ENCODE measurements at regions not wholly inside any gene's neighbourhood (a gene's known extent, or its start where the extent isn't known, plus 50 kb on each side); places are given as distances from the start of the nearest gene placed in this dataset.

GRCh38 chr11:15586741-15587473 lies 472.2 kb downstream of the INSC start:
- no peak for DNase-seq

GRCh38 chr11:15589070-15589626 lies 474.4 kb downstream of the INSC start:
- DNase-seq = no peak

GRCh38 chr11:15590132-15590531 lies 475.4 kb downstream of the INSC start:
- no peak for DNase-seq

DNA sequence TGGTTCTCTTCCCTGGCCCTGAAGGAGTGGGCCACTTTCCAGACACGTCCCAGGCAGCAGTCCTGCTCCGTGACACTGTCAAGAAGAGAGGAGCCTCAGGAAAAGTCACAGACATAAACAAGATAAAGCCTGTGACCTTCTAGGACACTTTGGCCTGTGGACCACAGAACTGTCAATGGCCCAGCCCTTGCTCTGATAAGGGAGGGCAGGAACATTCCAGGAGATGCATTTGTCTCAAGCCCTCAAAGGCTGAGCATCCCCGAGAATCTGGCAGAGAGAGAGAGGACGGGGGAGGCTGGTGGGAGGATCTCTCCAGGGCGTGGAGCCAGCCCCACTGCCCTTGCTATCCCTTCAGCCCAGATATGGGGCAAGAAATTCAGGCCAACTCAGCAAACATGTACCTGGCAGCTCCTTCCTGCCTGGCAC lies 476.4 kb downstream of the INSC start:
- DNase-seq = no peak

GRCh38 chr11:15594607-15595006 lies 479.9 kb downstream of the INSC start:
- DNase-seq = no peak

DNA sequence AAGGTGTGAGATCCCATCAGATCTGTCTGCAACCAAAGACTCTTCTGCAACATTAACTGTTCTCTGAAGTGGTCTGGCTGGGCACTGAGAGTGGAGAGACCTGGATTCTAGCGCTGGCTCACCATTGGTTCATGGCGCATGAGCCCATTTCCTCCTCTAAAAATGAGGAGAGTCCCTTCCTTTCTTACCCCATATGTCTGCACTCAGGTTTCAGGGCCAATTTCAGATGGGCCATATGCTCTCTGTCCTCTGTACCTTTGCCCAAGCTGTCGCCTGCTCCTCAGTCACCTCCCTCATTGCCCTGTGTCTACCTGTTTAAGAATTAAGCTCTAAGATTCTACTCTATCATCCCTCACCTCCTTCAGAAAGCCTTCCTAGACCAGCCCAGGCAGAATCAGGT lies 484.7 kb downstream of the INSC start:
- DNase-seq = no peak

GRCh38 chr11:15602047-15602446 lies 487.3 kb downstream of the INSC start:
- DNase-seq = no peak

GRCh38 chr11:15602785-15603567 lies 488.3 kb downstream of the INSC start:
- DNase-seq = no peak

DNA sequence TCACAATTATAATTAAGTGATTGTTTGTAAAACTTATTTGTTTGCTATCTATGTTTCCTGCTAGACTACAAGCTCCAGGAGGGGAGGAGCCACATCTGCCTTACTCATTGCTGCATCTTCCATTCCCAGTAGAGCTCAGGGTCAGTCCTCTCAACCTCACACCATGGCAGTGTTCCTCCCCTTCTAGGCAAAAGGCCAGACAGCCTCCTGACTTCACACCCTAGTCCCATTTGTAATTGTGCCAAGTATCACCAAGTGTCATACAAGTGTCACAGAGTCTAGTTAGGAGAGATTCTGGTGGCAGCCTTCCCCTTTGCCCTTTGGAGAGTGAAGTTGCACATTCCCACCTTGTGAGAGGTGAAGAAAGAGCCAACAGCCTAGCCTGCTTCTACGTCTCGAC lies 490.4 kb downstream of the INSC start:
- no peak for DNase-seq

DNA sequence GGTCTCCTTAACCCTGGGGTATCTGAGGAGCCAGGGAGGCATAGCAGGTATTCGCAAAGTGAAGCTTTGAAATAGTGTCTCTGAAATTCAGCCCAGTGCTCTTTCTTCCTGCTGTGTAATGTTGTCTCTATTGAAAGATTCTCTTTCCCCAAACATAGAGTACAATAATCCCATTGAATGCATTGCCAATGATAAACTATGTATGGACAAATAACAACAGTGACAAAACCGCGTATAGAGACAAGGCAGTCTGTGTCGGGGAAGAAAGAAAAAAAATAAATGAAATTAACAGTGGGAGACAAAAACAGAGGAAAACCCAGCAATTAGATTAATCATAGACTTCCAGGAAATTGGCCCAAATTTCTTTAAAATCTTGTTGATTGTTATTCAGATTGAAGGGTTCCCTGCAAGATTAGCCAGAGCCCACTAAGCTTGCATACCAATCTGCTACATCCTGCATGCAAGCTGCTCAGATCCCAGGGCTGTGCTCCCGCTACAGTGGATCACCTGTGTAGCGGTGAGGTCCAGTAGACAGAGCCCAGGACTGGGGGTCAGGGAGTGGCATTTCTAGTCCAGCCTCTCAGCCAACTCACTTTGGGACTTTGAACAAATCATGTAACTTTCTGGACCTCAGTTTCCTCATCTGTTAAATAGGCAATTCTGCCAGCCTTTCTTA lies 492.8 kb downstream of the INSC start:
- DNase-seq = no peak

GRCh38 chr11:15609445-15609844 lies 494.7 kb downstream of the INSC start:
- no peak for DNase-seq

- DNase-seq = no peak
These were observed 496.2 kb downstream of the INSC start for GRCh38 chr11:15610881-15611280.

DNA sequence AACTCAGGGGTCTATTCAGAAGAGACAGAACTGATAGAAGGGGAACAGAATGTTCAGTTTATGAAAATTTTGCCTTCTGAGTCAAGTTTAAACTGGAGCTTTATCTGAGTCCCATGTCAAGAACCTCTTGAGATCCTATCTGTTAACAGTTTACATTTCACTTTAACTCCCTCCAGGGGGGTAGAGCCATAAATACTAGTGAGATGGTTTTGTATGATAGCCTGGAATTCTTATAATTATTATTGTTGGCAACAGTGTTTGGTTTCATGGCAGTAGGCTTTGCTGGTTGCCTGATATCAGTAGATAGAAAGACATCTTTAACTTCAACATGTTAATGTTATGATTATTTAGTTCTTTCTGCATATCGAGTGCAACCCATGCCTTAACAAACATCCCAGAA lies 498.5 kb downstream of the INSC start:
- DNase-seq = no peak

DNA sequence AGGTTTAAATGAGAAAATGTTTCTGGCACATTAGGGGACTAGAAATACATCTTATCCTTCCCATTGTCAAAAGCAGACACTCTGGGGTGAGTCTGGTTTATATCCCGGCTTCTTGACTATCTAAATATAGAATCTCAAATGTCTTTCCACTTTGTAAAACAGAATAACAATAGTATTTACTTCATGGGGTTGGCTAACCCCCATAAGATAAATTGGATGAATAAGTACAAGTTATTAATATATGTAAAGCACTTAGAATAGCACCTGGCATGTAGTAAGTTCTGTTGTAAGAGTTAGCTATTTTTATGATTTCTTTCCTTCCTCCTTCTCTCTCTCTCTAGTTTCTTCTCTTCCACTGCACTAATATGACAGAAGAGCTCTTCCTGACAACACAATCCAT lies 499.1 kb downstream of the INSC start:
- DNase-seq = no peak

DNA sequence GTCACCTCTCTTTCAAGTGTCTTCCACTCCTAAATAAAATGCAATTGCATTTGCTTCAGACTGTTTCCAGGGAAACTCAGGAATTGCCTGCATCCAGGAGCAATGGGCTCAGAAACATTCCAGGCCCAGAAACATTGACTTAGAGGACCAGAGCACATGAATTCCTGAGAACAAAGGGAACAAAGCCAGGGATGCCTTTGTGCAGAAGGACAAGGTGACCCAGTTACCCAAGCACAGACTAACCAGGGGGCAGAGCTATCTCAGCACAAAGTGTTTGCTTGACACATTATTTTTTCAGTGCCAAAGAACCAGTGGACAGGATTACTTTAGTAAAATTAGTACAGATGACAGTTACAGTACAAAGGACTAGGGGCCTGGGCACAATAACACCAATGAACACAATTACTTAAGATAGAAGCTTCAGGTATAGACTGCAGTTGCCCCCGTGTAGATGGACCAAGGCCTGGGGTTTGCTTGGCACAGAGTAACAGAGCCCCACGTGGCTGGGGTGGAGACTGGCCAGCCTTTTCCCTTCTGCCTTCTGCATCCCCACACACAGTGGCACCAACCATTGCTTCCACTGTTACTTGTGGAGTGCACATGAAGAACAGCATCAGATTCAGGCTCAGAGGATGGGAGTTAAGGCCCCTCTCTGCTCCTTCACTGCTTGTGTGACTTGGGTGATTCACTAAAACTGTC lies 500.8 kb downstream of the INSC start:
- no peak for DNase-seq

DNA sequence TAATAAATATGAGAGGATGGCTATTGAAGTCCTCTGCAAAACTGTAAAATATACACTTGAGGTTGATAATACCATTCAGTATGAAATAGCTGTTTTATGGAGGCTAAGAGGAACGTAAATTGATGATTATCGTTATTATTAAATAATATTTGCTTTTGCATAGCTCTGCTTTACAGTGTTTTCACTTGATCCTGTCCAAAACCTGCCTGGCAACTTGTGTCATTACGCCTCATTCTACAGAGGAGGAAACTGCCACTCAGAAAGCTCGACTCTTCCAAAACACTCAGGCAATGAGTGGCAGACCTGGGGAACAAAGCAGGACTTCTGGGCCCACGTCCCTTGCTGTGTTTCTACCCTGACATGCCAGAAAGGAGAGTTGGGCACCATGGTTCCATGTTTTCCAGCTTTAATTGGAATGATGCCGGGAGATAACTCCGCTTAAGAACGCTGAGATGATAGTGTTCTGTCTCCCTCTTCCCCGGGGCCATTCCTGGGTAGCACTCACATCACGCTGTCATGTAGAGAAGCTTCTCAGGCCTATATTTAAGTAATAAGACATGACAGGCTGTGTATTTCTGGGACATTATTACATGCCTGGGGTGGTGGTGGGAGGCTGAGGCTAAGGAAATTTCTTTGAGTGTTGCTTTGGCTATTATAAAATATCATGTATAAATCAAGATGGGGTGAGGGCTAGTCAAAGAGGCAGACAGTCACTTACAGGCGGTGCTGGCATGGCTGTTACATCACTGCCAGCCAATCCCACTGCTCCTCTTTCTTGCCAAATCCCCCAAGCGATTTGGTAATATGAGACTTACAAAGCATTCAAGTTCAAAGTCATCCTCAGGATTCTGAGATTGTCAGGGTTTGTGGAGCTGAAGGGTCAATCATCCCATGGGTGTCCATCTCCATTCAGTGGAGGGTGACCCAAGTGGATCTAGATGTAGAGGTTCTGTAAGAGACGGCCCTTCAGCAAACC lies 501.7 kb downstream of the INSC start:
- DNase-seq = no peak

DNA sequence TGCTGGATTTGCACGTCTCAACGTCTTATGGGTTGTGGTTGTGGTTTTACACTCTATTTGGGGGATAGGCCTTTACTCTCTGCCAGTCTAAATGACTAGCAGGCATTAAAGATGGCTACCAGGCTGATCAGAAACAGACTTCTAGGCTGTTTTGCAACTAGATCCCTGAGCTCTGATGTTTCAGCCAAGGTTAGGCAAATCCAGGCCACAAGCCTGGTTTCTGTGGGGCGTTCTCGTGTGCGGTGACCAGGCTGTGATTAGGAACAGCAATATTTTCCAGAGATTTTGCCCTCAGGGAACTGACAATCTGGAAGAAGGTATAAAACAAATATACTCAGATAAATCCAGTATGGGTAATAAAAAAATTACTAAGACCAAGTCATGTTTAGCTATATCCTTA lies 502.4 kb downstream of the INSC start:
- DNase-seq = no peak

GRCh38 chr11:15618583-15619032 lies 503.9 kb downstream of the INSC start:
- no peak for DNase-seq

- no peak for DNase-seq
These were observed 506.8 kb downstream of the INSC start for GRCh38 chr11:15621565-15621964.

DNA sequence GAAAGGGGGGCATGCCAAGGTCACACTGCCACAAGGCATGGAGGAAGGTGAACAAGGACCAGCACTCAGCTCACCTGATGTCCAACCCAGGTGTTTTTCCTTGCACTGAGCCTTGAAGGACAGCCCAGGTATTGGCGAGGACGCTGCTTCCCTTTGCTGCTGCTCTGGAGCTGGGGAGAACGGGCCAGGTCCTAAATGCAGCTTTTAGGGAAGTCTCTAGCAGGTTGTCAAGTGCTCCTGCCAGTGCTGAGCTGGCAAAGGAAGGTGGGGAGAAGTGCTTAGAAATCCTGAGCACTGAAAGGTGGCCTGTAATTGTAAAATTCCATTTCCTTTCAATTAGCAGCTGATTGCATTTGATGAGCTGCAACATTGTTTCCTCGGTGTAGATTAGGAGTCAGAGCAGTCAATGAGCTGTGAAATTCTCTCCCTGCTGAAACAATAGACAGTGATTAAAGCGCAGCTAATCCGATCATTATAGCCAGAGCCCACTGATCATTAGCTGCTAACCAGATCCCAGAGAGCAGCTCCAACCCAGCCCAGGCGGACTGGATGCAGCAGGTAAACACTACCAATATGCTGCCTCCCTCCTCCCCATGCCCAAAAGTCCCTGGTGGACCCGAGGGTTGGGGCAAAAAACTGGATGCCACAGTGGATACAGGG lies 507.6 kb downstream of the INSC start:
- no peak for DNase-seq

DNA sequence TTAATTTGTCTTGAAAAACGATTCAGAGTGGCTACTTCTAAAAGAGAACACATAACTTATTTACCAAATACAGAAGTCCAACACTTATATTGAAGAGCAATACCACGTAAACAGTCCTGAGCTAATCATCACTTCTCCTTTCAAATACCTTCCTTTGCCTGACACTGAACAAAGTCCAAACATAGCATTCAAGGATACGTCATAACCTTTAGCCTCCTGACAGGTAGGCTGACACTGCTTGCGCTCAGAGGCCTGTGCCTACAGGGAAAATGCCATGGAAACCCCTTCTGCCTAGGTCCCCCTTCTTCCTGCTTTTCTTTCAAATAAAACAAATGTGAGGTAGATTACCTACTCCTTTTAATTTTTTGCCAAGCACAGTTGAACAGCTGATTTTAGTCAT lies 510.0 kb downstream of the INSC start:
- DNase-seq = no peak

Data from activated gamma-delta T cell (primary cell).